Stimulated activated CD4-positive, alpha-beta T cell treated with anti-CD3 and anti-CD28 coated beads, Interleukin-12 subunit alpha, Interleukin-12 subunit beta, amount 100 ng/mL, for 24 hours (primary cell): ENCODE measurements at regions not wholly inside any gene's neighbourhood (a gene's known extent, or its start where the extent isn't known, plus 50 kb on each side); places are given as distances from the start of the nearest gene placed in this dataset.
"Not testable (repeated sequence)": the region's sequence is repeated elsewhere in the genome, so short reads cannot be mapped to it uniquely, and the experiment has no call there.

Source experiments
- DNase-seq, 2 experiments: peaks; one replicate each; pipeline ENCODE4 v3.0.0-alpha.2; 2020; ENCODE audit warnings: low read depth in 2 of 2

- DNase-seq: no peak
Observed at GRCh38 chr9:103242025-103242424, 246.9 kb downstream of the CYLC2 start.

DNA sequence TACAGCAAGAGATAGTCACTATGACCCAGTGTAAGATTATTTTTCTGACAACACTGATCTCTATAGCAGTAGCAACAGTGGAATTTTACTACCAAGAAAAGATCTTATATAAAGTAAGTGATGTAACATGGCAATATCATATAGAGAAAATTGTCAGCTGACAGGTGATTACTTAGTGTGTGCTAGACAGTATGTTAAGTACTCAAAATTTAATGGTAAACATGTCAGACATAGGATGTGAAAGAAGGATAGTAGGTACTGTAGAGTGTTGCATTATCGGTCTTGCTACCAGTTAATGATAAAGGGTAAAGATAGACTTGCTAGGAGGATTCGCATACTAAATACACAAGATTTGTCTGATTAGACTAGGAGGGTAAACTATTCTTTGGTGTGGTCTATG, 247.4 kb downstream of the CYLC2 start:
- no peak for DNase-seq

DNA sequence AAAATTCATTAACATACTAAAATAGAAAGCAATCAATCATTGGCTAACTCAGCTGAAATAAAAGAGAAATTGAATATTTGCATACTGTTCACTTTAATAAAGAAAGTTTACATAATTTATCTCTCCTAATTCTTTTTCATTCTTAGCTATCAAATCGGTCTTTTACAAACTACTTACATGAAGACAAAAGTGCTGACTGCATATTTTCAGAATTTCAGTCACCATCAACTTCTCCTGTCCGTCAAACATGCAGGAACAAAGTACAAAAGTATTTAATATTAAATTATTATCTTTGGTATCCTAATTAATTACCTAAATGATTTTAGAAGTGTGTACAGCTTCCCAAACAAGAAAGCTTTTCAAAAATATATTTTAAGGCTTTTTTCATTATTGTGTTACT, 248.4 kb downstream of the CYLC2 start:
- no peak for DNase-seq

DNA sequence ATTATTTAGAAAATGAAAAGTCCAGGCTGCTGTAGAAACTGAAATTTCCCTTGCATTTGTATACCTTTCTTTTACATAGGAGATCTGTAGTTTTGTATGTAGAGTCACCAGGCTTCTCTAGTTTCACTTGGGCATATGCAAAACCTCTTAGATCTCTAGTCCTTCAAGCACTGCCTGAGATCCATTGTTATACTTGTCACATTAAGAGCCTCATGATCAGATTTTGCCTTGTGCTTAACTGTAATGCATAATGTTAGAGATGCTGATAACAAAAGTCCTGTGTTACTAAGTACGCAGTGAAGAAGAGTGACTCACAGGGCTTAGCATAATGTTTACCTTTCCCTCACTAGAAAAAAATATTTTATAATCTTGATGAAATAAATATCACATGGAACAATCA, 250.2 kb downstream of the CYLC2 start:
- no peak for DNase-seq

DNA sequence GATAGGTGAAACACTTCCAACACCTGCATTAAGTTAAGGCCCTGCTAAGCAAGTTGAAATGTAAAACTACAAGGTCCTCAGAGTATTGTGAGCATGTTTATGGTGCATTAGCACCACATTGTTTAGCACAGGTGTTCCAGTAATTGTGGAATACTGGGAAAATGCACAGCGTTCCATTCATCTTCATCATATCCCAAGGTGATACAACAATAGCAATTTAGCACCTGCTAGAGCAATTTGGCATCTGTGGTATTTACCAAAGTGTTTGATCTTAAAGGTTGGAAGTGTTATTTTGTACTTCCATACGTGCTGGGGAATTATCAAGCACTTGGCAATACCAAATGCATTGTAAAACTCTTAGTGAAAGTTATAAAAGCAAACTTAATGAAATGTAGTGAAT, 266.8 kb downstream of the CYLC2 start:
- no peak for DNase-seq

DNA sequence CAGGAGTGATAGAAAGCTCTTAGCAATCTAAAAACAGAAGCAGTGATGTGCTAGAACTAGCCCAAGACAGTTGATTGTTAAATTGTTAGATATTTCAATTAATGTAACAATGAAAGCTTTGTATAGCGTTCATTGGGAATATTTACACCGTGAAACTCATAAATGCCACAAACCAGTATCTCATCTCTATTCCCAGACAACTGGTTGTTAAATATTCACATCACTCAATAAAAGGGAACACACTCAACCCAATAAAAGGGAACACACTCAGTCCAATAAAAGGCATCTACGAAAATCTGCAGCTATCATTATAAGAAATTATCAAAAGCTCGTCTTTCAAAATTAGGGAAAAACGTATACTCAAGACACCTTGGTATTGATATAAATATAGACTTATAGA, 270.9 kb downstream of the CYLC2 start:
- DNase-seq: no peak

GRCh38 chr9:103277240-103277639, 282.1 kb downstream of the CYLC2 start:
- DNase-seq: no peak

DNA sequence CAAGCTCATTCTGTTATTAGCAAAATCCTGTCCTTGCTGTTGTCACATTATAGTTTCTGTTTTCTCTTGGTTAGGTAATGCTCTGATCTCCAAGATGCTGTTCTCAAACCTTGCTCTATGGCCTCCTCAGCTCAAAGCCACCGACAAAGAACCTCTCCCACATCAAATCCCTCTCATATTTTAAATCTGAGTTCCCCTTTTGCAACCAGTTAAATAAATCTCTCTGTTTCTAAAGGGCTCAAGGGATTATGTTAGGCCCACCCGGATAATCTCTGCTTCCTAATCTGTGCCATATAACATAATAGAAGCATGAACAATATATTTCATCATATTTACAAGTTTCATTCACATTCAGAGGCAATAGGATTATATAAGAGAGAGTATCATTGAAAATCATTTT, 286.0 kb downstream of the CYLC2 start:
- DNase-seq: no peak

- DNase-seq: no peak
Observed at GRCh38 chr9:103287361-103287760, 292.2 kb downstream of the CYLC2 start.

GRCh38 chr9:103296189-103296588, 301.1 kb downstream of the CYLC2 start:
- no peak for DNase-seq

- no peak for DNase-seq
Observed at GRCh38 chr9:103301051-103301450, 305.9 kb downstream of the CYLC2 start.

GRCh38 chr9:103304797-103305196, 309.7 kb downstream of the CYLC2 start:
- DNase-seq: no peak

DNA sequence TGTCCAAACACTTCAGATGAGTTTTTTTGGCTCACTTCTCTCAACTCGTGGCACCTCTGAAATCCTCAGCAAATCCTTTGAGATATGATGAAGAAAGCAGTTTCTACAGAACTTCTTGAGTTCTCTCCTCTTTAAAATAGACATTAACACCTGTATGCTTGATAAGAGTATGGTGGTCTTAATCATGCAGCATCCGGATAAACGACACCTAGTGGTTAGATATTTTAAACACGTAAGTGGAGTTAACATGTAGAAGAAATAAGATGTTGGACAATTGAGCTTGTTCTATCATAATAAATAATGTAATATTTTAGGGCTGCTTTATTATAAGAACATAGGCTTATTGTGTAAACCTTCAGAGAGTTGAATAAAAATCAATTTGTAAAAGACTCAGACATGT, 324.8 kb downstream of the CYLC2 start:
- no peak for DNase-seq

GRCh38 chr9:103323699-103324098, 328.6 kb downstream of the CYLC2 start:
- DNase-seq: no peak

GRCh38 chr9:103335461-103335860, 340.3 kb downstream of the CYLC2 start:
- no peak for DNase-seq

- no peak for DNase-seq
Observed at GRCh38 chr9:103355000-103355399, 359.9 kb downstream of the CYLC2 start.

DNA sequence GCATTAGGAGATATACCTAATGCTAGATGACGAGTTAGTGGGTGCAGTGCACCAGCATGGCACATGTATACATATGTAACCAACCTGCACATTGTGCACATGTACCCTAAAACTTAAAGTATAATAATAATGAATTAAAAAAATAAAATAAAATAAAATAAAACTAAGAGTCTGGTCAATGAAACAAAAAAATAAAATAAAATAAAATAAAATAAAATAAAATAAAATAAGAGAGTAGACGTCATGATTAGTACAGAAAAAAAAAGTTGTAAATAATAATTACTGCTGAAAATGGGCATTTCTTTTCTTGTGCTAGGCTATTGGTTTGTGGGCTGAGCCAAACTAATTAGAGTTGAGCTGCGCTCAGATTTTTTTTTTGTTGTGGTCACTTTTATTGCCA, 362.8 kb downstream of the CYLC2 start:
- not testable (repeated sequence) for DNase-seq

- DNase-seq: no peak
Observed at GRCh38 chr9:103361906-103362305, 366.8 kb downstream of the CYLC2 start.

DNA sequence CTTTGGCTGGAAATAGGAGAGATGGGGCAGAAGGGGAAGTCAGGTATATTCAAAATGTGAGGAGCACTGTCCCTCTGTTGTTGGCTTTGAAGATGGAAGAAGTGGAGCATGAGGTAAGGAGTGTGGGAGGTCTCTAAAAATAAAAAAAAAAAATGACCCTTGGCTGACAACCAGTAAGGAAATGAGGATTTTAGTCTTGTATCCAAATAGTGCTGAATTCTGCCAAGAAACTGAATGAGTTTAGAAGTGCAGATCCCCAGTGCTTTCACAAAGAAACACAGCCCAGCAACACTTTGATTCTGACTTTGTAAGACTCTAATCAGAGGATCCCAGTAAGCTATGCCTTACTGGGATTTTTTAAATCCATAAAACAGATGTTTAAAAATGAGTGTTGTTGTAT, 367.9 kb downstream of the CYLC2 start:
- no peak for DNase-seq

DNA sequence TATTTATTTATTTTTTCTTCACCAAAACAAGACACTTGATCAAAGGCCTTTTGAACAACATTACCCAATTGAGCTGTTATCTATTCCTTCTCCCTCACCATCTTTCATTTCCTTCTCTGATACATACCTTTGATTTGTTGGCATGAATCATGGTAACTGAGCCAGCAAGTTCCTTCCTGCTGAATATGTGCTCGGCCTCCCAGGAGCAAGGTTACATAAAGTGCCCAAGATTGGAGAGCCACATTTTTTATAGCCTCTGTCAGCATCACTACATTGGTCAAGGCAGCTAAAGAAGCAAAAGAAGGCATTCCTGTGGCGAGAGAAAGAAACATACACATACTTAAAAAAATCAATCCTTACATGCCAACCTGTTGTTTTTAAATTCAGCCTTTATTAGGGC, 369.6 kb downstream of the CYLC2 start:
- no peak for DNase-seq

GRCh38 chr9:103371152-103371551, 376.0 kb downstream of the CYLC2 start:
- no peak for DNase-seq

GRCh38 chr9:103372828-103373227, 377.7 kb downstream of the CYLC2 start:
- no peak for DNase-seq

DNA sequence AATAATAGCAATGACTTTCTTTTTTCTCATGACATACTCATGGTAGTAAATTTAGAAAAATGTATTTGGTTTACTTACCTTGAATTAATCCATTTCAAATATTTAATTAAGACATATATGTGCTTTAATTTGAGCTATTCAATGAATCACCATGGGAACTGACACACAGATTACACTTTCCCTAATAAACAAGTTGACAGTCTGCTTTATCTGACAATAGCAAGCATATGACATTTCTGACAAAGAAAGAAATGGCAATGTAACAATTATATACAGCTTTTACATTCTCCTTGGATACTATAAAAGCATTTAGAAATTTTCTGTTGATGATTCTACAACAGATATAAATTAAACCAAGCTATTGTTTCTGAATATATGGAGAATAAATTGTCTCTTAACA, 382.5 kb downstream of the CYLC2 start:
- no peak for DNase-seq

DNA sequence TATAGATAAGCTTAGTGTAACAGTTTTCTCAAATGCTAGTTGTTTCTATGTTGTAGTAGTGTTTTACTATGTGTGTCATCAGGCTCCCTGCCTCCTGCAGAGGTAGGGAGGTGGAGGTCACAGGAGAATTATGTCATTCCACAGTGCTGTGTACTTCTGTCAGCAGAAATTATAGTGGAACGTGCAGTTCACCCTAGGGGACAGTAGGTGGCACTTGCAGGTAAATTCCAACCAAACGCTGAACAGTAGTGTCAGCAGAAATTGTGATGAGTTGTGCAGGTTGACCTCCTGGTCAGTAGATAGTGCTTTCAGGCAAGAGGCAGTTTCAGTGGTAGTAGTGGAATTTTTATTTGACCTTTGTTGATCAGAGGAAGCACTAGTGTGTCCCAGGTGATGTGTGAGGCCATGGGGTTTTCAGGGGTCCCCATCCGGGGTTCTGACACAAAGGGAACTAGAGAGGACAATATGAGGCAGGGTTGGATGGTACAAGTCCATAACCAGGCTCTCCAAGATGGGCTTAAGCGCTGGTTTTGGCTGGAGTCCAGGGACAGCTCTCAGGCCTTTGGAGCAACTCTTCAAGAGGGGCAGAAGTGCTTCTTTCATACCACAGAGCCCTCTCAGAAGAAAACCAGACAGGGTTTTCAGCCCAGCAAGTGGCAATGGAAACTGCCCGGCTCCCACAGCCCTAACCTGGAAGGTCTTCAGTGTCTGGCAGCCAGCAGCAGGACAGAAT, 402.9 kb downstream of the CYLC2 start:
- peak in 1 of 2 experiments; percentile 6 for DNase-seq
